IMR-90 (cell line): ENCODE measurements at regions not wholly inside any gene's neighbourhood (a gene's known extent, or its start where the extent isn't known, plus 50 kb on each side); places are given as distances from the start of the nearest gene placed in this dataset.

ENCODE experiments used
- ATAC-seq: fragments of 200-7000 bp; cut with Tn5 transposase; 2 replicates; pipeline ENCODE4 v1.9.1; 2020; ENCODE audit warnings: low read depth, mild to moderate bottlenecking, moderate library complexity
- BruUV-seq: library from RNA; stranded (reverse); fragments of 400-500 nt; replicated peaks from 2 replicates; lab custom pipeline; 2021; lab: Mats Ljungman, UMichigan
- CTCF ChIA-PET: fragments of 300-600 bp; formaldehyde crosslinking; extraction: SDS; loops from one replicate; lab custom pipeline; 2021; ENCODE audit warnings: antibody characterized with exemption; lab: Yijun Ruan, JAX
- POLR2A ChIA-PET: fragments of 300-600 bp; sonication (Branson Sonifier 250); formaldehyde crosslinking; loops from one replicate; lab custom pipeline; 2022; ENCODE audit warnings: antibody characterized with exemption; ENCODE audit not compliant: unreplicated experiment; lab: Charles Lee
- DNase-seq: peaks from one replicate; pipeline ENCODE4 v3.0.0; 2013
- H2AFZ ChIP-seq: replicated peaks from 2 replicates; pipeline ENCODE3; 2013; ENCODE audit warnings: low read length, mild to moderate bottlenecking; ENCODE audit not compliant: poor library complexity
- H2AK5ac ChIP-seq: 2 replicates; pipeline ENCODE4 v1.6.1; 2013; ENCODE audit warnings: low read depth, low read length, inconsistent platforms
- H2AK9ac ChIP-seq: replicated peaks from 2 replicates; pipeline ENCODE3; 2013; ENCODE audit warnings: mild to moderate bottlenecking, low read depth, low read length, moderate library complexity; ENCODE audit not compliant: poor library complexity
- H2BK120ac ChIP-seq: 2 replicates; pipeline ENCODE4 v1.6.1; 2013; ENCODE audit warnings: low read depth, low read length, inconsistent platforms
- H2BK15ac ChIP-seq: 3 replicates; pipeline ENCODE4 v1.6.1; 2013; ENCODE audit warnings: low read depth, low read length, inconsistent platforms
- H2BK20ac ChIP-seq: 2 replicates; pipeline ENCODE4 v1.6.1; 2013; ENCODE audit warnings: low read depth, mild to moderate bottlenecking, inconsistent platforms, low read length, moderate library complexity
- H2BK5ac ChIP-seq: 2 replicates; pipeline ENCODE4 v1.6.1; 2013; ENCODE audit warnings: mild to moderate bottlenecking, low read depth, low read length, inconsistent platforms; ENCODE audit not compliant: poor library complexity, severe bottlenecking
- H3K14ac ChIP-seq: replicated peaks from 2 replicates; pipeline ENCODE4 v1.6.1; 2013; ENCODE audit warnings: low read depth, low read length, inconsistent platforms
- H3K18ac ChIP-seq: 2 replicates; pipeline ENCODE4 v1.6.1; 2013; ENCODE audit warnings: low read depth, low read length, control low read depth
- H3K23ac ChIP-seq: 2 replicates; pipeline ENCODE4 v1.6.1; 2013; ENCODE audit warnings: low read depth, low read length, inconsistent platforms
- H3K27ac ChIP-seq: 2 replicates; pipeline ENCODE4 v1.5.1; 2013; ENCODE audit warnings: mild to moderate bottlenecking, control low read depth, low read length; ENCODE audit not compliant: insufficient read depth
- H3K27me3 ChIP-seq: 2 replicates; pipeline ENCODE4 v1.6.1; 2013; ENCODE audit warnings: low read length; ENCODE audit not compliant: control insufficient read depth, insufficient read depth
- H3K36me3 ChIP-seq: 2 replicates; pipeline ENCODE4 v1.6.1; 2013; ENCODE audit warnings: low read length, mixed read lengths; ENCODE audit not compliant: control insufficient read depth, insufficient read depth
- H3K4ac ChIP-seq: 2 replicates; pipeline ENCODE4 v1.6.1; 2013; ENCODE audit warnings: low read depth, low read length, inconsistent platforms
- H3K4me1 ChIP-seq: 2 replicates; pipeline ENCODE4 v1.6.1; 2013; ENCODE audit warnings: low read length, mixed read lengths; ENCODE audit not compliant: control insufficient read depth, insufficient read depth
- H3K4me2 ChIP-seq: 2 replicates; pipeline ENCODE4 v1.6.1; 2013; ENCODE audit warnings: low read depth, mild to moderate bottlenecking, control low read depth, low read length, moderate library complexity
- H3K4me3 ChIP-seq: 2 replicates; pipeline ENCODE4 v1.5.1; 2013; ENCODE audit warnings: low read depth, mild to moderate bottlenecking, control low read depth, low read length, moderate library complexity; ENCODE audit not compliant: insufficient read depth
- H3K56ac ChIP-seq: 2 replicates; pipeline ENCODE4 v1.6.1; 2013; ENCODE audit warnings: low read length, inconsistent platforms; ENCODE audit not compliant: insufficient read depth; ENCODE audit errors: extremely low read depth
- H3K79me1 ChIP-seq, 2 experiments: 2 replicates each; pipeline ENCODE4 v1.6.1; 2013; ENCODE audit warnings: low read length in 2 of 2, inconsistent platforms in 1 of 2, low read depth in 1 of 2
- H3K9ac ChIP-seq: 2 replicates; pipeline ENCODE4 v1.6.1; 2013; ENCODE audit warnings: low read depth, low read length, control low read depth
- H3K9me1 ChIP-seq: 2 replicates; pipeline ENCODE4 v1.6.1; 2013; ENCODE audit warnings: low read length, inconsistent platforms; ENCODE audit not compliant: insufficient read depth
- H3K9me3 ChIP-seq: 2 replicates; pipeline ENCODE4 v1.6.1; 2013; ENCODE audit warnings: low read length; ENCODE audit not compliant: control insufficient read depth, insufficient read depth
- H4K20me1 ChIP-seq: 2 replicates; pipeline ENCODE4 v1.6.1; 2013; ENCODE audit warnings: low read length, inconsistent platforms; ENCODE audit not compliant: insufficient read depth
- H4K5ac ChIP-seq: 2 replicates; pipeline ENCODE4 v1.6.1; 2013; ENCODE audit warnings: mild to moderate bottlenecking, low read depth, low read length, control low read depth
- H4K8ac ChIP-seq, 2 experiments: 2 replicates each; pipeline ENCODE4 v1.6.1; 2013; ENCODE audit warnings: low read depth in 2 of 2, low read length in 2 of 2, control low read depth in 1 of 2, inconsistent platforms in 1 of 2
- H4K91ac ChIP-seq: 2 replicates; pipeline ENCODE4 v1.6.1; 2013; ENCODE audit warnings: low read depth, low read length, inconsistent platforms; ENCODE audit not compliant: insufficient read depth
- BHLHE40 ChIP-seq: fragments of 150-350 bp; IDR thresholded peaks from 2 replicates; pipeline ENCODE4 v1.6.1; 2016; ENCODE audit warnings: mild to moderate bottlenecking, low read depth, low read length
- CEBPB ChIP-seq: IDR thresholded peaks from 2 replicates; pipeline ENCODE4 v1.6.1; 2012; ENCODE audit warnings: low read depth, low read length, improper control_type of control experiment
- CHD1 ChIP-seq: IDR thresholded peaks from 2 replicates; pipeline ENCODE4 v1.6.1; 2012; ENCODE audit warnings: low read depth, low read length, improper control_type of control experiment
- FOS ChIP-seq: fragments of 150-350 bp; IDR thresholded peaks from 2 replicates; pipeline ENCODE4 v1.6.1; 2016; ENCODE audit warnings: low read depth, low read length
- MAZ ChIP-seq: IDR thresholded peaks from 2 replicates; pipeline ENCODE4 v1.6.1; 2012; ENCODE audit warnings: low read depth, mild to moderate bottlenecking, low read length, improper control_type of control experiment, moderate library complexity, borderline replicate concordance
- MXI1 ChIP-seq: IDR thresholded peaks from 2 replicates; pipeline ENCODE4 v1.6.1; 2012; ENCODE audit warnings: low read depth, mild to moderate bottlenecking, low read length, moderate library complexity, borderline replicate concordance
- NFE2L2 ChIP-seq: fragments of 150-350 bp; IDR thresholded peaks from 2 replicates; pipeline ENCODE4 v1.6.1; 2016; ENCODE audit warnings: low read depth, mild to moderate bottlenecking, low read length
- POLR2A ChIP-seq: IDR thresholded peaks from 2 replicates; pipeline ENCODE4 v1.6.1; 2012; ENCODE audit warnings: mild to moderate bottlenecking, low read depth, low read length
- RAD21 ChIP-seq: IDR thresholded peaks from 2 replicates; pipeline ENCODE4 v1.6.1; 2012; ENCODE audit warnings: low read length, improper control_type of control experiment
- RCOR1 ChIP-seq: IDR thresholded peaks from 2 replicates; pipeline ENCODE4 v1.6.1; 2012; ENCODE audit warnings: mild to moderate bottlenecking, low read length, improper control_type of control experiment; ENCODE audit not compliant: insufficient replicate concordance
- SMC3 ChIP-seq: fragments of 150-350 bp; IDR thresholded peaks from 2 replicates; pipeline ENCODE4 v1.6.1; 2016; ENCODE audit warnings: low read depth, mild to moderate bottlenecking, antibody characterized with exemption, low read length, moderate library complexity
- WGBS, 2 experiments: methylation state at CpG; one replicate each; pipeline versions ENCODE4 v1.1.5 to v1.1.7; 2013; ENCODE audit warnings: missing lambda C conversion rate in 2 of 2; ENCODE audit not compliant: insufficient read length in 1 of 2; ENCODE audit errors: extremely low coverage in 2 of 2; 5-methylcytosine and 5-hydroxymethylcytosine counted together
- dilution Hi-C: fragments of 300-500 bp; cut with HindIII; formaldehyde crosslinking; loops from one replicate; pipeline ENCODE4 v1.14.3; 2018; ENCODE audit warnings: low sequenced_read_pairs; ENCODE audit not compliant: unreplicated experiment
- in situ Hi-C: fragments of 300-500 bp; cut with MboI; formaldehyde crosslinking; loops from 3 replicates; pipeline ENCODE4 v1.14.3; 2019; ENCODE audit warnings: low sequenced_read_pairs, inconsistent platforms, mixed read lengths
- intact Hi-C: fragments of 100-400 bp; cut with micrococcal nuclease; formaldehyde crosslinking; loops from 2 replicates; pipeline ENCODE4 v1.10.0; 2022
- TF ChIP-seq, protein P1 (sequence below): fragments of 150-350 bp; IDR thresholded peaks from 2 replicates; pipeline ENCODE4 v1.6.1; 2016; ENCODE audit warnings: low read depth, mild to moderate bottlenecking, low read length, moderate library complexity, borderline replicate concordance
- TF ChIP-seq, protein P2 (sequence below): conservative IDR thresholded peaks from 2 replicates; pipeline ENCODE4 v1.5.1; 2012; ENCODE audit warnings: mild to moderate bottlenecking, low read depth, low read length, improper control_type of control experiment
- TF ChIP-seq, protein P3 (sequence below): fragments of 150-350 bp; IDR thresholded peaks from 2 replicates; pipeline ENCODE4 v1.6.1; 2017; ENCODE audit warnings: mild to moderate bottlenecking, antibody characterized with exemption, low read length, low read depth

DNA sequence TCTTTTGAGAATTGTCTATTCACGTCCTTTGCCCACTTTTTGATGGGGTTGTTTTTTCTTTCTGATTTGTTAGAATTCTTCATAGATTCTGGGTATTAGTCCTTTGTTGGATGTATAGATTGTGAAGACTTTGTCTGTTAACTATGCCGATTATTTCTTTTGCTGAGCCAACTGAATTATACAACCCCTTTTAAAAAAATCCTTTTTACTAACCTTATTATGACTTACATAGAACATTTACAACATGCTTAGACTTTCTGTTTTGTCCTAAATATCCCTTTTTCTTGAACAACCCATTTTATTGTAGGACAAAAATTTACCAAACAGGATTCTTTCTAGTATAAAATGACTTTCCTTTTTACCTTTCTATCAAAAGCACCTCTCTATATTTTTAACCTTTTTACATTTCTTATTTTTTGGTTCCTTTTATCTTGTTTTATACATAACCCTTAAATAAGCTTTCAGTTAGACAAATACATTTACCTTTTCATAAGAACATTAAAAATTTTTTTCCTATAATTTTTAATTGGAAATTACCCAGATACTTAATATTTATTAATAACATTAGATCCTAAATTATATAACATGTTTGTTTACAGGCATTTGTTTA lies 70.4 kb upstream of the TTLL7 start:
- Histone ChIP-seq H3K36me3 (no peaks in the 10 kb centered on the region), H4K5ac (no peak overlapping the region), H3K27me3 (no peaks in the 10 kb centered on the region; the same call in 1 of the 2 replicates), H2AK9ac (no peak overlapping the region), H3K27ac (no peak overlapping the region), H4K8ac (no peak overlapping the region), H3K79me1 (no peaks in the 10 kb centered on the region), H3K4me3 (no peak overlapping the region), H3K4me2 (no peak overlapping the region), H2BK5ac (no peak overlapping the region), H3K23ac (no peak overlapping the region), H2BK15ac (no peak overlapping the region), H3K9ac (no peak overlapping the region), H3K18ac (no peak overlapping the region), H3K14ac (no peak overlapping the region), H3K4ac (no peak overlapping the region), H3K56ac (no peak overlapping the region), H3K9me1 (no peaks in the 10 kb centered on the region), H2BK120ac (no peak overlapping the region), H3K9me3 (peaks cover 4% of the 10 kb centered on the region), H4K91ac (no peak overlapping the region), H3K4me1 (no peaks in the 10 kb centered on the region), H4K20me1 (no peaks in the 10 kb centered on the region), H2AK5ac (no peak overlapping the region), H2AFZ (no peak overlapping the region), H2BK20ac (no peak overlapping the region)
- ChIA-PET CTCF (no interaction called here), POLR2A (no interaction called here)
- in situ Hi-C loops: no loop called here
- TF ChIP-seq, protein P1, sequence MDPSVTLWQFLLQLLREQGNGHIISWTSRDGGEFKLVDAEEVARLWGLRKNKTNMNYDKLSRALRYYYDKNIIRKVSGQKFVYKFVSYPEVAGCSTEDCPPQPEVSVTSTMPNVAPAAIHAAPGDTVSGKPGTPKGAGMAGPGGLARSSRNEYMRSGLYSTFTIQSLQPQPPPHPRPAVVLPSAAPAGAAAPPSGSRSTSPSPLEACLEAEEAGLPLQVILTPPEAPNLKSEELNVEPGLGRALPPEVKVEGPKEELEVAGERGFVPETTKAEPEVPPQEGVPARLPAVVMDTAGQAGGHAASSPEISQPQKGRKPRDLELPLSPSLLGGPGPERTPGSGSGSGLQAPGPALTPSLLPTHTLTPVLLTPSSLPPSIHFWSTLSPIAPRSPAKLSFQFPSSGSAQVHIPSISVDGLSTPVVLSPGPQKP: no peak
- TF ChIP-seq CEBPB (no peak), SMC3 (no peak), RCOR1 (no peak), MAZ (no peak), FOS (no peak), MXI1 (no peak), RAD21 (no peak), BHLHE40 (no peak), NFE2L2 (no peak), CHD1 (no peak), POLR2A (no peak)
- TF ChIP-seq, protein P2, sequence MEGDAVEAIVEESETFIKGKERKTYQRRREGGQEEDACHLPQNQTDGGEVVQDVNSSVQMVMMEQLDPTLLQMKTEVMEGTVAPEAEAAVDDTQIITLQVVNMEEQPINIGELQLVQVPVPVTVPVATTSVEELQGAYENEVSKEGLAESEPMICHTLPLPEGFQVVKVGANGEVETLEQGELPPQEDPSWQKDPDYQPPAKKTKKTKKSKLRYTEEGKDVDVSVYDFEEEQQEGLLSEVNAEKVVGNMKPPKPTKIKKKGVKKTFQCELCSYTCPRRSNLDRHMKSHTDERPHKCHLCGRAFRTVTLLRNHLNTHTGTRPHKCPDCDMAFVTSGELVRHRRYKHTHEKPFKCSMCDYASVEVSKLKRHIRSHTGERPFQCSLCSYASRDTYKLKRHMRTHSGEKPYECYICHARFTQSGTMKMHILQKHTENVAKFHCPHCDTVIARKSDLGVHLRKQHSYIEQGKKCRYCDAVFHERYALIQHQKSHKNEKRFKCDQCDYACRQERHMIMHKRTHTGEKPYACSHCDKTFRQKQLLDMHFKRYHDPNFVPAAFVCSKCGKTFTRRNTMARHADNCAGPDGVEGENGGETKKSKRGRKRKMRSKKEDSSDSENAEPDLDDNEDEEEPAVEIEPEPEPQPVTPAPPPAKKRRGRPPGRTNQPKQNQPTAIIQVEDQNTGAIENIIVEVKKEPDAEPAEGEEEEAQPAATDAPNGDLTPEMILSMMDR: no peak
- TF ChIP-seq, protein P3, sequence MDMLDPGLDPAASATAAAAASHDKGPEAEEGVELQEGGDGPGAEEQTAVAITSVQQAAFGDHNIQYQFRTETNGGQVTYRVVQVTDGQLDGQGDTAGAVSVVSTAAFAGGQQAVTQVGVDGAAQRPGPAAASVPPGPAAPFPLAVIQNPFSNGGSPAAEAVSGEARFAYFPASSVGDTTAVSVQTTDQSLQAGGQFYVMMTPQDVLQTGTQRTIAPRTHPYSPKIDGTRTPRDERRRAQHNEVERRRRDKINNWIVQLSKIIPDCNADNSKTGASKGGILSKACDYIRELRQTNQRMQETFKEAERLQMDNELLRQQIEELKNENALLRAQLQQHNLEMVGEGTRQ: no peak
- dilution Hi-C loops: no loop called here
- ATAC-seq: no peak
- no CpG with 5 or more reads among the region's 2 CpGs for WGBS, 2 experiments
- DNase-seq: no peak
- intact Hi-C loops: no loop called here
- no TSS peak for BruUV-seq
